ENCODE measurements at regions not wholly inside any gene's neighbourhood (a gene's known extent, or its start where the extent isn't known, plus 50 kb on each side); places are given as distances from the start of the nearest gene placed in this dataset.

DNA sequence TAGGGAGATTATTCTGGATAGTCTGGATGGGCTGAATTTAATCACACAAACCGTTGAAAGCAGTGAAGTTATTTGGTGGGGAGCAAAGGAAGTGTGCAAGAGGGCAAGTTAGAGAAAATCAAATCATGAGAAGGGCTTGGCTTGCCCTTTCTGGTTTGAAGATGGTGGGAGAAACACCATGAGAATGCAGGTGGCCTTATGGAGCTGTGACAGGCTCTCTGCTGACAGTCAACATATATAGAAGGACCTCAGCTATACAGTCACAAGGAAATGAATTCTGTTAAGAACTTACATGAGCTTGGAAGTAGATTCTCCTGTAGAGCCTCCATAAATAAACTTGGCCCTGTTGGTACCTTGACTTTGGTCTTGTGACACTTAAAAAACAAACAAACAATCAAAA is 72.3 kb downstream of the GMNC start:
- Histone ChIP-seq H3K27me3 (no peaks in the 10 kb centered on the region), H3K36me3 (no peaks in the 10 kb centered on the region), H3K9me3 (replicated peaks in 1 of 11) (no peaks in the 10 kb centered on the region), H3K4me1 (no peaks in the 10 kb centered on the region), H3K4me3 (no peak overlapping the region), H4K20me1 (no peaks in the 10 kb centered on the region), H3K4me2 (no peak overlapping the region), H3K27ac (no peak overlapping the region), H3K9ac (no peak overlapping the region)
- no peak for TF ChIP-seq Cebpa-rat (IDR thresholded peaks at IDR 0.05)

DNA sequence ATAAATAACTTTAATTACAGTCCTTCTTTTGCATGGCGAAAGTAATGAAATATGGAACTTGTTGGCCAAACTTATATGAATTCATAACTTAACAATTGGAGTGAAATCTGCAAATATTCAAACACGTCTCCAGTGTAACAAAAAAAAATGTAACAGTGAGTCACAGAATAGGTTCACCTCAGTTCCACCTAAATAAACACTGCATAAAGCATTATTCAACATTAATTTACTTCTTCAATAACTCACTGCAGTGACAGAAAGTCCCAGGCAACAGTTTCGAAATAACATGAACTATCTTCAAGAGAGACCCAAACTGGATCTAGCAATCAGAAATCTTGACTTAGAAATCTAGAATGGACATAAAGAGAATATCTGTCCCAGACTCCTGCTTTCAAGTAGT is 75.6 kb downstream of the GMNC start:
- Histone ChIP-seq H4K20me1 (no peaks in the 10 kb centered on the region), H3K9me3 (replicated peaks in 1 of 11) (no peaks in the 10 kb centered on the region), H3K36me3 (no peaks in the 10 kb centered on the region), H3K27ac (no peak overlapping the region), H3K9ac (no peak overlapping the region), H3K27me3 (no peaks in the 10 kb centered on the region), H3K4me3 (no peak overlapping the region), H3K4me2 (no peak overlapping the region), H3K4me1 (no peaks in the 10 kb centered on the region)
- TF ChIP-seq Cebpa-rat (IDR thresholded peaks at IDR 0.05), result no peak

DNA sequence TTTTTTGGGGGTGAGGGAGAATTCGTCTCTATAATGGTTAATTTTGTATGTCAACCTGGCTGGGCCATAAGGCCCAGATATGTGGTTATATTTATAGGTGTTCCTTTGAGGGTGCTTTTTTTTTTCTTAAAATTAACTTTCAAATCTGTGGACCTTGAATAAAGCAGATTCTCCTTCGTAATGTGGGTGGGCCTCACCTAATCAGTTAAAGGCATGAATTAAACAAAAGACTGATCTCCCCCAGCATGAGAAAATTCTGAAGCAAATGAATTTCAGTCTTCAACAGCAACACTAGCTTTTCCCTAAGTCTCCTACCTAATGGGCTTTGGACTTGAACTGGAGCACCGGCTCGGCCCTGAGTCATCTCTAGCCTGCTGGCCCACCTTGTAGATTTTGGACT is 77.4 kb downstream of the GMNC start:
- H3K9ac ChIP-seq, result no peak overlapping the region
- H3K27ac ChIP-seq, result no peak overlapping the region
- no peak overlapping the region for H3K4me2 ChIP-seq
- no peaks in the 10 kb centered on the region for H3K4me1 ChIP-seq
- H3K4me3 ChIP-seq, result no peak overlapping the region
- no peaks in the 10 kb centered on the region for H3K36me3 ChIP-seq
- no peak for TF ChIP-seq Cebpa-rat (IDR thresholded peaks at IDR 0.05)
- H3K27me3 ChIP-seq, result no peaks in the 10 kb centered on the region
- no peaks in the 10 kb centered on the region for H3K9me3 ChIP-seq (replicated peaks in 1 of 11)
- H4K20me1 ChIP-seq, result no peaks in the 10 kb centered on the region

DNA sequence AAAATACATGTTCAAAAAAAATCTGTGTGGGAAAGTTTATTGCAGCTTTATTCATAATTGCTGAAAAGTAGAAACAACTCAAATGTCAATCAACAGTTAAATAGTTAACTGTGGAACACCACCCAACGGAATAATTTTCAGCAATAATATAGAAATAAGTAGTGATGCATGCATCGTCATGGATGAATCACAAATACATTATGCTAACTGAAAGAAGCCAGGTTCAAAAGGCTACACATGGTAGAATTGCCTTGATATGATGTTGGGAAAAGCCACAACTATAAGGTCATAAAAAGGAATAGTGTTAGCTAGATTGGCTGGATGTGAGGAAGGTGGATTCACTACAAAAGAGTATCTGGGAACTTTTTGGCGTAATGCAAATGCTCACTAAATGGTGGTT is 82.0 kb downstream of the GMNC start:
- no peaks in the 10 kb centered on the region for H3K27me3 ChIP-seq
- no peaks in the 10 kb centered on the region for H3K36me3 ChIP-seq
- no peak overlapping the region for H3K4me2 ChIP-seq
- no peak overlapping the region for H3K4me3 ChIP-seq
- no peaks in the 10 kb centered on the region for H3K9me3 ChIP-seq (replicated peaks in 1 of 11)
- H3K9ac ChIP-seq, result no peak overlapping the region
- no peaks in the 10 kb centered on the region for H3K4me1 ChIP-seq
- no peaks in the 10 kb centered on the region for H4K20me1 ChIP-seq
- no peak for TF ChIP-seq Cebpa-rat (IDR thresholded peaks at IDR 0.05)
- no peak overlapping the region for H3K27ac ChIP-seq

DNA sequence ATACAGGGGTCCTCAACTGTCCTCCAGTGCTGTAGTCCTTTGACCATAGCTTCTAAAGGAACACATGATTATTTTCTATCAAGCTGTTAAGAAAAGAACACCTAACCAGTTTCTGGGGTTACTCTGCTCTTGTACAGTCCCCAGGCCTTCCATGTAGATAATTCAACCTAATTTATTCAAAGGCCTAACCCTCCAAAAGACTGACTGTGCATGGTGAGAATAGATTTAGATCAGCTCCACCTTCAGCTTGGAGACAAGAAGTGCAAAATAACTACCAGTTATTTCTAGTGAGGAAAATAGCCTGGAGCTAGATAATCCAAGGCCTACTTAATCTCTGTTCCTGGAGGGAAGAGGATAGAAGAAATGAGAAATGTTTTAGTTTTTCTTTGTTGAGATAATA is 87.9 kb downstream of the GMNC start:
- H3K9me3 ChIP-seq (replicated peaks in 1 of 11), result peaks cover 0 to 9% (median 0%) of the 10 kb centered on the region in 11 experiments; a peak in 1 of 22 replicates
- no peak overlapping the region for H3K4me2 ChIP-seq
- H4K20me1 ChIP-seq, result no peaks in the 10 kb centered on the region
- no peak overlapping the region for H3K9ac ChIP-seq
- H3K4me1 ChIP-seq, result no peaks in the 10 kb centered on the region
- no peak overlapping the region for H3K27ac ChIP-seq
- TF ChIP-seq Cebpa-rat (IDR thresholded peaks at IDR 0.05), result no peak
- no peaks in the 10 kb centered on the region for H3K36me3 ChIP-seq
- no peak overlapping the region for H3K4me3 ChIP-seq
- no peaks in the 10 kb centered on the region for H3K27me3 ChIP-seq

DNA sequence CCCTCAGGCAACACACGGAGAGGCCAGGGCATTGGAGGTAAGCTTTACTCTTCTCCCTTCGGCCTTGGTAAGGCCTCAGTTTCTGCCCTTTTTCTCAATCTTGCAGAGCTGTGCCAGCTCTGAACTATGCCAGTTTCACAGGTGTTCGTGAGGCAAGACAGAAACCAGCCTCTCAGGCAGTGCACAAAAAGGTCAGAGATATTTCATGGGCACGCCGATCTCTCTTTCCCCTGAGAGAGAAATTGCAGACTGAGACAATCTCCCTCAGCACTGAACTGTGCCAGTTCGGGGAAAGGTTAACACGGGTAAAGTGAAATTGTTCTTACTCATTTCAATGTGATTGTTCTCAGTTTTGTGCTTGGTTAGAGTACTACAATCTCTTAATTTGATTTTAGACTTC is 88.5 kb downstream of the GMNC start:
- no peaks in the 10 kb centered on the region for H3K4me1 ChIP-seq
- no peak overlapping the region for H3K9ac ChIP-seq
- no peak for TF ChIP-seq Cebpa-rat (IDR thresholded peaks at IDR 0.05)
- no peak overlapping the region for H3K27ac ChIP-seq
- no peak overlapping the region for H3K4me3 ChIP-seq
- peaks cover 0 to 9% (median 0%) of the 10 kb centered on the region in 11 experiments; a peak in 1 of 22 replicates for H3K9me3 ChIP-seq (replicated peaks in 1 of 11)
- no peaks in the 10 kb centered on the region for H4K20me1 ChIP-seq
- H3K27me3 ChIP-seq, result no peaks in the 10 kb centered on the region
- H3K36me3 ChIP-seq, result no peaks in the 10 kb centered on the region
- H3K4me2 ChIP-seq, result no peak overlapping the region

DNA sequence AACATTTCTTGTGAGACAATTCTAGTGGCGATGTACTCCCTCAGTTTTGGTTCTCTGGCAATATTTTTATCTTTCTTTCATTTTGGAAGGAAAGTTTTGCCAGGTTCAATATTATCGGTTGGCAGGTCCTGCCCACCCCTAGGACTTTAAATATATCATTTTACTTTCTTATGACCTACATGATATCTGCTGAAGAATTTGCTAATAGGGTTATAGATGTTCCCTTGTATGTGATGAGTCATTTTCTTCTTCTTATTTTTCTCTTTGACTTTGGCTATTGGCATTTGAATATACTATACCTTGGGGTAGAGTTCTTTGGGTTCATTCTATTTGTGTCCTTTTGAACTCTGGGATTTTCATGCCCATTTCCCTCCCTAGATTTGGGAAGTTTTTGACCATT is 89.7 kb downstream of the GMNC start:
- Histone ChIP-seq H3K27me3 (no peaks in the 10 kb centered on the region), H3K4me3 (no peak overlapping the region), H4K20me1 (no peaks in the 10 kb centered on the region), H3K9ac (no peak overlapping the region), H3K9me3 (replicated peaks in 1 of 11) (peaks cover 0 to 9% (median 0%) of the 10 kb centered on the region in 11 experiments; a peak in 1 of 22 replicates), H3K4me1 (no peaks in the 10 kb centered on the region), H3K27ac (no peak overlapping the region), H3K36me3 (no peaks in the 10 kb centered on the region), H3K4me2 (no peak overlapping the region)
- TF ChIP-seq Cebpa-rat (IDR thresholded peaks at IDR 0.05), result no peak

DNA sequence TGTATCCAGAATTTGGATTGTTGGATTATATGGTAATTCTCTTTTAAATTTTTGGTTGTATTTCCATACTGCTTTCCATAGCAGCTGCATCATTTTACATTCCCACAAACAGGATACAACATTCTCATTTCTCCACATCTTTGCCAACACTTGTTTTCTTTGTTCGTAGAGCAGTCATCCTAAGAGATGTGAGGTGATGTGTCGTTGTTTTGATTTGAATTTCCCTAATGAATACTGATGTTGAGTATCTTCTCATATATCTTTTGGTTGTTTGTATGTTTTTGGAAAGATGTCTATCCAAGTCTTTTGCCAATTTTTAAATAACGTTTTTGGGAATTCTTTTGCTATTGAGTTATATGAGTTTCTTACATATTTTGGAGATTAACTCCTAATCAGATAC is 93.6 kb downstream of the GMNC start:
- no peak for TF ChIP-seq Cebpa-rat (IDR thresholded peaks at IDR 0.05)
- Histone ChIP-seq H3K9ac (no peak overlapping the region), H4K20me1 (no peaks in the 10 kb centered on the region), H3K4me2 (no peak overlapping the region), H3K4me1 (no peaks in the 10 kb centered on the region), H3K36me3 (no peaks in the 10 kb centered on the region), H3K4me3 (no peak overlapping the region), H3K27ac (no peak overlapping the region), H3K27me3 (no peaks in the 10 kb centered on the region), H3K9me3 (replicated peaks in 1 of 11) (peaks cover 0 to 9% (median 0%) of the 10 kb centered on the region in 11 experiments; a peak in 1 of 22 replicates)

DNA sequence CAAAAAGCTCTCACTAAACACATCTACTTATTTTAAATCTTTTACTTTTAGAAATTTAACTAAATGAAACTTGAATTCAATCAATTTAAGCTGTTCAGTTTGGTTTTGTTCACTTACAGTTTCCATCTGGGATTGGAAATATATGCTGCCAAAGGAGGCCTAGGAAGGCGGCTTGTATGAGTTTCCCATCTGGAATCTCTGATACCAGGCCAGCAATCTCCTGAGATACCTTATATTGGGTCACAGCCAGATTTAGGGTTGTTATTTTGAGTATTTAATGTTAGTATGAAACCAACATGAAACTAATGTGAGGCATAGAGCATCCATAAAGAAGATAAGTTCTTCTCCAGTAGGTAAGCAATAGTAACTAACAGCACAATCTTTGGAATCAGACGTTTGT is 94.6 kb downstream of the GMNC start:
- H4K20me1 ChIP-seq, result no peaks in the 10 kb centered on the region

DNA sequence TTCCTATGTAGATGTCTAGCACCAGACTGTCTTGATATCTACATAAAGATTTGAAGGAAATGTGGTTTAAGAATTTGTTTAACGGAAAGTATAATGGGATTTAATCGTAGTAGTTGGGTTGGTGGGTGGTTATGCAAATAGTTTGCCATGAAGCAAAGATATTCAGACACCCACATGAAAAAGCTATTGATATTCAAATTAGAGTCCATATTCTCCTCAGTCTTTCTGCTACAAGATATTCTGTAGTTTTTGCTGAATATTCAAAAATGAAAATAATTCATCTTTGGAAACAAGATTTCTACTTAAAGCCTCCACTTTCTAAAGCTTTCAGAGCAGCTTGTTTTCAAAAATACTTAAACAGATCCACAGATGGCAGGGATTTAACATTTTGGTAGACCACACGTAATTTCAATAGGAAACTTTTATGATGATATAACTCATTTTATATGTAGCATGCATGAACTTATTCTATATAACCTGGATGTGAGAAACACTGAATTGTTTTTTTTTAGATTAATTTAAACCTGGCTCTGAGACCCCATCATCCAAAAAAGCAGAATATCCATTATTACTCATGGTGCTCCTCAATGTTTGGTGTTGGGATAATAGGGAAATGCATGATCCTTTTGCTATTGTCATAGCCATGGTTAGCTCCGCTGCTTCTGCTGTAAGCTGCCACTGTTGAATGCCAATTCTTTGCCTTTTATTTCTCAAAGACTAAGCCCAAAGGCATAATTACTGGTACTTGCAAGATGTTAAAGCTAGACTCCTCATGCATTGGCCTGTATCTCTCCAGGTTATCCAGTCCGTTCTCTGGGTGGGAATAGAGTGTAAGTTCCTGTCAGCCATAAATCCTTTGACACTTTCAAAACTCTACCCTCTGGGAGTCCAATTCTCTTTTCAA is 98.0 kb downstream of the GMNC start:
- H3K9ac ChIP-seq, result no peak overlapping the region
- no peaks in the 10 kb centered on the region for H4K20me1 ChIP-seq
- H3K27ac ChIP-seq, result no peak overlapping the region
- H3K27me3 ChIP-seq, result no peaks in the 10 kb centered on the region
- peaks cover 0 to 7% (median 0%) of the 10 kb centered on the region in 10 experiments; a peak in 4 of 20 replicates for H3K4me1 ChIP-seq
- H3K9me3 ChIP-seq (replicated peaks in 1 of 11), result no peaks in the 10 kb centered on the region
- TF ChIP-seq Cebpa-rat (IDR thresholded peaks at IDR 0.05), result no peak
- H3K4me2 ChIP-seq, result no peak overlapping the region
- no peaks in the 10 kb centered on the region for H3K36me3 ChIP-seq
- H3K4me3 ChIP-seq, result no peak overlapping the region

More for the DNA sequence above, 94.6 kb downstream of the GMNC start:
- H3K9me3 ChIP-seq (replicated peaks in 1 of 11), result peaks cover 0 to 5% (median 0%) of the 10 kb centered on the region in 11 experiments; a peak in 1 of 22 replicates
- H3K27ac ChIP-seq, result no peak overlapping the region
- TF ChIP-seq Cebpa-rat (IDR thresholded peaks at IDR 0.05), result no peak
- H3K36me3 ChIP-seq, result no peaks in the 10 kb centered on the region
- H3K9ac ChIP-seq, result no peak overlapping the region
- no peaks in the 10 kb centered on the region for H3K27me3 ChIP-seq
- no peak overlapping the region for H3K4me3 ChIP-seq
- no peaks in the 10 kb centered on the region for H3K4me1 ChIP-seq
- no peak overlapping the region for H3K4me2 ChIP-seq

Data from BLaER1 treated with 17β-estradiol and CSF1 and Interleukin-3, amounts not matched to agents 10 nM and 100 nM (cell line).